ENCODE measurements at regions not wholly inside any gene's neighbourhood (a gene's known extent, or its start where the extent isn't known, plus 50 kb on each side); places are given as distances from the start of the nearest gene placed in this dataset.

GRCh38 chr3:124094496-124094895, 102.6 kb upstream of the ROPN1 start:
- DNase-seq = no peak

GRCh38 chr3:124097362-124098131, 105.6 kb upstream of the ROPN1 start:
- DNase-seq = no peak

DNA sequence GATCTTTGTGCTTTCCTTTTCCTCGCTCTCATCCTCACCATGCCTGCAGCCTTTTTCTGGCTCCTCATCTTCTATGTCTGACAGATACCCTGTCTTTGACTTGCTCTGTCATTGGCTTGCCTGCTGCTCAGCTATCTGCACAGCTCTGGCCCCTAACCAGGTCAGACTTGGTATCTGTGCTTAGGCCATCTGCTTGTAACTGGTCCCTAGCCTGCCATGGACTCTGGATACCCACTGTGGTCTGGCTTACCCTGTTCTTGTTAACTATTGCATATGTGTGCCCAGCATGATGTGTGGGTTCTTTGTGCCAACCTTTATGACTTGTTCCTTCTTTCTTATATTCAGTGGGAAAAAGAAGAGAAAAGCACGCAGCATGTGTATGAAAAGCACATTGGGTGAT, 109.7 kb upstream of the ROPN1 start:
- DNase-seq = no peak

DNA sequence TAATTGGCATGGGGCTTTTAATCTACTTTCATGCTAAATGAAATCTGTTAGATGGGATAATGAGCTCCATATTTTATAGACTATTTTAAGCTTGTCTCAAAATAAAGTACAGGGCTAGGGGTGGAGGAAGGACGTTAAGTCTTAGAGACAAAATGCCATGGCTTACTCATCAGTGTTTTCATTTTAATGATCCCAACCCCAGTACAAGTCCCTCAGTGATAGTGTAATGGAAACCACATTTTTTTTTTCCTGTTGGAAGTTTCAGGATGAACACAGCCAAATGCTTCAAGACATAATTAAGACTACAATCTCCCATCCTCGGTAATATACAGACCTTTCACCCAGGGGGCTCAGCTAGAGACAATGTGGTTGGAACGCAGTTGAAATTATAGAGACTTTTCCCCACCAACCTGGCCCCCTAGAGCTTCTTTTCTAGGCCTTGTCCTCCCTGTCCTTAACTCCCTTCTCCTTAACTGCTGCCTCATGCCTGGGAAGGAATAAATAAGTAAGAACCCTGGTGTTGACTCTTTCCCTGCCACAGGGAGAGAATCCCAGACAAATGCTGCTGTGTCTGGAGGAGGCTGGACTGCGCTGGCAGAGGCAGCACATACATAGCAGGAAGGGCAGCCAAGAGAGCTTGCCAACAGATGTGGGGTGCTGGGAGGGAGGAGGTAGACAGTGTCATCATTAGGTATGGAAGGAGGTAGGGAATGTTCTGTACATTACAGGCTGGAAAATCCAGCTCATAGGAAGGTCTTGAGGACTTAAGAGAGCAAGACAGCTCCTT, 115.4 kb upstream of the ROPN1 start:
- no peak for DNase-seq

DNA sequence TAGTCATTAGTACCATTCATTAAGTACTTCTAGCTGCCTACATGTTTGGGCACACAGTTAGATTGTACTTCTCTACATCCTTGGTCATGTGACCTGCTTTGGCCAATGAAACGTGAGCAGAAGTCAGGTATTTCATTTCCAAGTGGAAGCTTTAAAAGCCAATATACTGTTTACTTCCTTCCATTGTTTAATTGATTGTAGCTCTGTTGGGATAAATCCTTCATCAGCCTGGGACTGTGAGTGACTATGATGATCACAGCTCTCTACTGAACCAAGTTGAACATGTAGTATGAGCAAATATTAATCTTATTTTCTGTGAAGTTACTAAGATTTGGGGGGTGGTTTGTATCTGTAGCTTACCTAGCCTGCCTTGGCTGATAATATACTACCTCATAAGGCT, 116.5 kb upstream of the ROPN1 start:
- no peak for DNase-seq

GRCh38 chr3:124113485-124113884, 121.6 kb upstream of the ROPN1 start:
- no peak for DNase-seq

- DNase-seq = no peak
These were observed 123.4 kb upstream of the ROPN1 start for GRCh38 chr3:124115279-124115678.

- no peak for DNase-seq
These were observed 124.0 kb upstream of the ROPN1 start for GRCh38 chr3:124115956-124116355.

DNA sequence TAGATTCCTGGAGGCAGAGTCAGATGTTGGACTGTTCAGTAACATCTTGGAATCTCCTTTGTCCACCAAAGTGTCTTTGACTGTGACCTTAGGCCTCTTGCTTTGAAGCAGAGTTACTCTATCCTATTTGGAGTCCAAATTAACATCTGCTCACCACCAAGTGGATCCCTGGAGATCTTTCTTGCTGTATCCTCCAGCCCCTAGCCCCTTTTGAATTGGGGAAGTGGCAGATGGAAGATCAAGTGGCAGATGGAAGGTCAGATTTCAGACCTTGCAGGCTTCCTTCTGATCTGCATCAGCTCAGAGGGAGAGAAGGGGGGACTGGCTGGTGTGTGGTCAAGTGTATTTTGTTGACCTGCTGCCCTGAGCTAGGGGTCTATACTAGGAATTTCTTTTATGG, 125.0 kb upstream of the ROPN1 start:
- peak; percentile 81 for DNase-seq

DNA sequence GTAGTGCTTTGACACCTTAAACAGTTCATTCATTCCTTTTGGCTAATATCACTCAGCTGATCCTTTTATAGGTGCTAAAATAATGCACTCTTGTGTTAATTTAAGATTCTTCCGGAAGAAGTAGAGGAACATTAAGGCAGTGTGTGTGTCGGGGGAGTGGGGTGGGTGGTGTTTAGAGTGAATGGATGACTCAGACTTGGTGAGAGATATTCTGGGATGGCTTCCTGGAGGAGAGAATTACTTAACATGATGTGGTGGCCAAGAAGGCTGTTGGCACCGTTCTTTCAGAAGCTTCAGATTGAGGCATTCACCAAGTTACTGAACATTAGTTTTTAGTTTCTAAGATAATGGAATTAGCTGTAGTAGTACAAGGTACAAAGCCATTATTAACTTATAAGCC, 125.6 kb upstream of the ROPN1 start:
- DNase-seq = peak; percentile 36

DNA sequence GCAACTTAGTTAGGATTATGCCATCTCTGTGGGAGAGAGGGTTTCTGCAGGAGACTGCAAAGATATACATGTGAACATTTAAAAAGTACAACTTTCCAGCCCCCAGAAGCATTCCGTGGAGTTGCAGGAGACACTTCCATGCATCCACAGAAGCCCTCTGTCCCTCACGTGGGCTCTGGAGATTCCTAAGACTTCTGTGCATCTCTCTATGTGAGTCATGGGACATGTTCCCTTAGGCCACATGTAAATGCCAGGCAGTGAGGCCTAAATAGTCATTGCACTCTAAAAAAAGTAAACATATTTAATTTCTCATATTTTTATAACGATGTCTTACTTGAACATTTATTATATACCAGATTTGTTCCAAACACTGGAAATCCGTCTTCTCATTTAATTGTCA, 126.5 kb upstream of the ROPN1 start:
- no peak for DNase-seq

DNA sequence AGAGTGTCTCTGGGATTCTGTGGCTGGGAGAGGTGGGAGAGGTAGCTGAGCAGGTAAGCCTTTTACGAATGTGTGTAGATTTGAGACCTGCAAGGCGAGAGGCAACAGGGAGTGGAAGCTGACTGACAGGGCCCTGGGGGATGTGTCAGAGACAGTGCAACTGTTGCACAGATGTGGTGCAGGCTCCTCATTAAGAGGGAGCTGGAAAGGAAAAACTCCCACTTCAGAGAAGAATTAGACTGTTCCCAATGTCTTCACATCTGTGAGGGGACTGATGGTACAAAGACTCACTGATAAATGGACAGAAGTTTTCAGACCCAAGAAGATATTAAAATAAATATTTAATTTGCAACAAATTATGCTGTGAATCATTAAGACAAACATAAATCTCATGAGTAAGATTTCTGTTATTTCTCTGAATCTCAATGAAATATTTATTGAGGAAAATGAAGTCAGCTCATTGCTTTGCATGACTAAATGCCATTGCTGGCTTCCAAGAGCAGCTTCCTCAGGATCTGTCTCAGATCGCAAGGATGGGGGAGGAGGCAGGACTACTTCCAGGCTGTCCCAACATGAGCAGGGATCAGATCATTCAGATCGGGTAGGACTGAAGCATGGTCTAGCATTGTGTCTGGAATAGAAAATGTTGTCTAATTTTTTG, 127.3 kb upstream of the ROPN1 start:
- no peak for DNase-seq

- DNase-seq = no peak
These were observed 129.7 kb upstream of the ROPN1 start for GRCh38 chr3:124121379-124122312.

- DNase-seq = no peak
These were observed 133.4 kb upstream of the ROPN1 start for GRCh38 chr3:124125315-124125714.

GRCh38 chr3:124126436-124127023, 134.6 kb upstream of the ROPN1 start:
- DNase-seq = peak; percentile 76

GRCh38 chr3:124131158-124131557, 139.2 kb upstream of the ROPN1 start:
- DNase-seq = no peak

DNA sequence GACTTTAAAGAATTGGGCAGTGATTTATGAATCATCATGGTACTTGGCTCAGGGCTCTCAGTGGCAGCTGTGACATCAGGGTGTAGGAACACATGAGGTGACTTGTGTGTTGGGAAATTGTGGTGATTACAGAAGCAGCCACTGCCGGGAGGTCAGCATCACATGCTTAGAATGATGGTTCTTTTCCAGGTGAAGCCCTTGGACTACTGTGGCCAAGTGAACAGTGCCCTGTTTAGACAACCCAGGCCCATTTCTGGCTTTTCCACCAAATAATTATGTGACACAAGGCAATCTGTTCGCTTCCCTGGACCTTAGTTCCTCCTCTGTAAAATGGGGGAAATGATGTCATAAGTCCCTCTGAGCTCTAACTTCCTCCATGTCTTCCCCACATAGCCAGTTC, 139.7 kb upstream of the ROPN1 start:
- no peak for DNase-seq

DNA sequence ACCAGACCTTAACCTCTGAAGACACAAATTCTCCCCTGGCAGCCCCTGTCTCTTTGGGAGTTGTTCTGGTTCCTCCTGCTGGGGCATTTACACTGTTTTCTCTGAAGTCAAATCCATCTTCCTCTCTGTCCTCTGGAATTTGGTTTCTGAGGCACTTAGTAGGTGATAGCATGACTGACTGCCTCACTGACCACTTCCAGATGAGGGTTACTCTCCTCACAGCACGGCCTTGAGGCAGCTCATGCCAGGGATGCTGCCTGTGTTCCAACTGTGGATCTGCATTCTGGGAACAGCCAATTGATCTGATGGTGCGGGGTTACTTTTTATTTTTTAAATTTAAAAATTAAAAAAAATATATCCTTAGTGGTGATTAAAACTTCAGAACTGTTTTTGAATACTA, 140.9 kb upstream of the ROPN1 start:
- DNase-seq = no peak

- no peak for DNase-seq
These were observed 141.5 kb upstream of the ROPN1 start for GRCh38 chr3:124133366-124133940.

DNA sequence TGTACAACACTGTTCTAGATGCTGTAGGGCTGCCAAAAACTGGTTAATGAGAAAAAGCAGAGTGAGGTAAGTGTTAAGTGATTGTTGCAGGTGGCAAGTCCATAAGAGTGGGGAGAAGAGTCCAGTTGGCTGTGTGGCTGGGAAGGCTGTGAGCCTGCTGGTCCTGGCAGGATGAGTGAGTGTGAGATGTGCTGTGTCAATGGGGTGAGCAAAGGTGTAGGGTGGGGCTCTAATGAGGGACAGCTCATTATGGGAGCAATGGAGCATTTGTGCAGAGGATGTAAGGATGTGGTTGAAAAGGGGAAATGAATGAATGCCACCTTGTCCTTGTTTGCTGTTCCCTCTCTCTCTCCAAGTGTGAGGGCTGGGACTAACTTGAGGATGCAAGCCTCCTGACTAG, 145.3 kb upstream of the ROPN1 start:
- DNase-seq = no peak

- no peak for DNase-seq
These were observed 146.2 kb upstream of the ROPN1 start for GRCh38 chr3:124138148-124138547.

- DNase-seq = no peak
These were observed 148.8 kb upstream of the ROPN1 start for GRCh38 chr3:124140746-124141145.

Data from DMS 273 treated with DMSO at 0.1 percent for 48 hours (cell line).